HG03066 (cell line): ENCODE measurements at regions not wholly inside any gene's neighbourhood (a gene's known extent, or its start where the extent isn't known, plus 50 kb on each side); places are given as distances from the start of the nearest gene placed in this dataset.
"Not testable (repeated sequence)": the region's sequence is repeated elsewhere in the genome, so short reads cannot be mapped to it uniquely, and the experiment has no call there.

Experiments used
- ATAC-seq: cut with Tn5 transposase; IDR thresholded peaks from one replicate; pipeline ENCODE4 v1.9.1; 2021; ENCODE audit warnings: low read depth; ENCODE audit not compliant: unreplicated experiment

- no peak for ATAC-seq
Measured at GRCh38 chrX:53883196-53883595, 161.1 kb downstream of the PHF8 start.

DNA sequence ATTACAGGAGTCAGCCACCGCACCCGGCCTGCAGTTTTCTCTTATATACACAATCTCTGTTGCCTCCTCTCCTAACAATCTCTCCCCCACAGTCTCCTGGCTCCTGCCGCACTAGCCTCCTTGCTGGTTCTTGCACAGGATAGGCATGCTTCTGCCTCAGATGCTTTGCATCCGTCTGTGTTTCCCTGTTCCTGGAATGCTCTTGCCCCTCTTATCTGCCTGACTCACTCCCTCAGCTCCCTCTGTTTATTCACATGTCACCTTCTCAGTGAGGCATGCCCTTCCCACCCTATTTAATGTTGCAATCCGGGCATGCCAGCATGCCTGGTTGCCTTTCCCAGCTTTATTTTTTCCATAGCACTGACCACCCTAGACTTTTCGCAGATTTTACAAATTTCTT lies 161.9 kb downstream of the PHF8 start:
- ATAC-seq = no peak

GRCh38 chrX:53880786-53881185 lies 163.5 kb downstream of the PHF8 start:
- ATAC-seq = not testable (repeated sequence)

DNA sequence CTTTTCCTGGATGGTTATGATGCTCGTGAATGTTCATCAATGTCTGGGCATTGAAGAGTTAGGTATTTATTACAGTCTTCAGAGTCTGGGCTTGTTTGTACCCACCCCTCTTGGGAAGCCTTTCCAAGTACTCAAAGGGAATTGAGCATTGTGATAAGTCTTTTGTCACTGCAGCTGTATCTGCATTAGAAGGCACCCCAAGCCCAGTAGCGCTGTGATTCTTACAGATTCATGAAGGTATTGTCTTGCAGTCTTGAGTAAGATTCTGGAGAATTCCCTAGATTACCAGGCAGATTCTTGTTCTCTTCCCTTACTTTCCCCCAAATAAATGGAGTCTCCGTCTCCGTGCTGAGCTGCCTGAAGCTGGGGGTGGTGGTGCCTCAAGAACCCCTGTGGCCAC lies 173.4 kb upstream of the HUWE1 start:
- ATAC-seq = no peak

DNA sequence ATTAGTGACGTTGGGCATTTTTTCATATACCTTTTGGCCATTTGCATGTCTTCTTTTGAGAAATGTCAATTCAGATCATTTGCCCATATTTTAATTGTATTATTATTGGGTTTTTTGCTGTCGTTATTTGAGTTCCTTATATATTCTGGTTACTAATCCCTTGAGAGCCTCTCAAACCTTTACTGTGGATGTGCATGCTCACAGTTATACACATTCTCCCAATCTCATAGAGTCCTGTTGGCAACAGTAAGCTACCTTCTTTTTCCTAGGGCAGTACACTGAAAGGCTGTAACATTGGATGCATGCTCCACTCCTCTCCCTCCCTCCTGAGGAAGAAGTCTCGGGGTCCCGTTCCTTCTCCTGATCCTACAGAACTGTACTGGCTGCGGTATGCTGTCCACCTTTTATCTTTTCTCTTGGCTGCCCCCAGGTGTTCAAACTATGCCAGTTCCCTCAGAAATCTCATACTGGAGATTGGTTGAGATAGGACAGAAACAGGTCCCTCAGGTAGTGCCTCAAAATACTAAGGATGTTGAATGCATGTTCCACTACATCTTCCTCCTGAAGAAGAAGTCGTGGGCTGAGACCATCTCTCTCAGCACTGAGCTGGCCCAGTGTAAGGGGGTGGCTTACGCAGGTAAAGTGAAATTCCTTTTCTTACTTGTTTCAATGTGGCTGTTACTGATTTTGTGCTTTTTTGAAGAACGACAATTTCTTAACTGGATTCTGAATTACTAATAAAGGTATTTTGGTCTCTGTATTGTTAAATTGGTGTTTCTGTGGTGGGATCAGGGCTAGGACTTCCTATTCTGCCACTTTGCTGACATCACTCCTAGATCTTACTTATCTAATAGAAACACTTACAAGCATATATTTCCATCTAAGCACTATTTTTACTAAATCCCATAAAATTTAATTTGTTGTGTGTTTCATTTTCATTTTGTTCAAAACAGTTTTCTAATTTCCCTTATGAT lies 145.4 kb upstream of the HUWE1 start:
- ATAC-seq = peak; percentile 83

GRCh38 chrX:53824686-53825085 lies 138.2 kb upstream of the HUWE1 start:
- ATAC-seq = no peak

GRCh38 chrX:53818115-53818514 lies 131.6 kb upstream of the HUWE1 start:
- not testable (repeated sequence) for ATAC-seq

GRCh38 chrX:53817548-53817947 lies 131.0 kb upstream of the HUWE1 start:
- ATAC-seq = no peak

- no peak for ATAC-seq
Measured at GRCh38 chrX:53813670-53814440, 127.3 kb upstream of the HUWE1 start.

GRCh38 chrX:53798281-53798680 lies 111.8 kb upstream of the HUWE1 start:
- no peak for ATAC-seq

DNA sequence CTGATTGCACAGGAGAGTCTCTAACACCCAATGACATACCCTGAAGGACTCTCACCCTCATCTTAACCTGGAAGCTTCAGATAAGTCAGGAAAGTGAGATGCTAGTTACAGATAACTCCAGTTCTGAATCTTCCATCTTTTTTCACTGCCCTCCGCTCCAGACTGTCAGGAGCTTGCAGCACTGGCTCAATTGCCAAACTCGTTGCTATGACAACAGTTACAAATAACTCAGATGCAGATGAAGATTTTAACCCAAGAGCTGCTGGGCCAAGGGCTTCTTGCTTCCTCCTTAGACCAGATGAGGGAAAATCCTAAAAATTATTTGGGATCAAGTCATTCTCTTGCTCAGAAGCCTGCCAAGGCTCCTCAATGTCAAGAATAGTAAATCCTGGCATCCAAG lies 109.1 kb upstream of the HUWE1 start:
- no peak for ATAC-seq

DNA sequence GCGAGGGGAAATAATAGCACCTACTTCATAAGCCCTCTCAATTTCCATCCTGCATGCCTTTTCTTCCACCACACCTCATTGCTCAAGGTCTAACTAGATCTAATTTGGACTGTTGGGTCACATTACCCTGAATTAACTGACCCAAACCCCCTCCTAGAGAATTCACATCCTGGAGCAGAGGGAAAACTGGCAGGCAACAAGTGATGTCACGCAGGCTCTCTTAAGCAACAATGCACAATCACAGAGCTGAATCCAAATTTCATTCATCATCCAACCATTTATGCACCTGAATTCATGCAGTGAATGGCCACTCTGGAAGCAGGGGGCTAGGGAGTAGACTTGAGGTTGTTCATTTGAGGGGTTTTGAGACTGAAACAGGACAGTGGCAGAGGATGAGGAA lies 107.7 kb upstream of the HUWE1 start:
- no peak for ATAC-seq

GRCh38 chrX:53768865-53769264 lies 82.3 kb upstream of the HUWE1 start:
- ATAC-seq = no peak

DNA sequence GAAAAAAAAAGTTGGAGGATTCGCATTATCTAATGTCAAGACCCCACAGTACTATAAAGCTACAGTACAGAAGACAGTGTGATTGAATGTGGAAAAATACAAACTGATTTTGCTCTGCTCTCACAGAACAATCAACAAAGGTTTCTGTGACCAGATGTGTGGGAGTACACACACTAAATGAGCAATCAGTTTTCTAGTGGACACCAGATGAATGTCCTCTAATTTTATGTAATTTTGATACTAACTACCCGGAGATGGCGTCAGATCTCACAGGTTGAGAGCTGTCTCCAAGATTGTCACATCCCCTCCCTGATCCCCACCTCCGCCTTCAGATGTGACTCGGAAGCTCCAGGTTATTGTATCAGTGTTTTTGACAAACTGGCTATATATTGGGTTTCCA lies 81.9 kb upstream of the HUWE1 start:
- no peak for ATAC-seq

DNA sequence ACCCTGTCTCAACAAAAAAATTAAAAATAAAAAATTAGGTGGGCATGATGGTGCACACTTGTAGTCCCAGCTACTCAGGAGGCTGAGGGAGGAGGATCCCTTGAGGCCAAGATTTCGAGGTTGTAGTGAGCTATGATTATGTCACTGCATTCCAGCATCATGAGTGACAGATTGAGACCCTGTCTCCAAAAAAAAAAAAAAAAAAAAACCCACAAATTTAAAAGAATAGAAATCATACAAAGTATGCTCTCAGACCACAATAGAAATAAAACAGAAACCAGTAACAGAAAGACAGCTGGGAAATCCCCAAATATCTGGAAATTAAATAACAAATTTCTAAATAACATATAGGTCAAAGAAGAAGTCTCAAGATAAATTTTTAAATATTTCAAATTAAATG lies 81.0 kb upstream of the HUWE1 start:
- ATAC-seq = no peak

DNA sequence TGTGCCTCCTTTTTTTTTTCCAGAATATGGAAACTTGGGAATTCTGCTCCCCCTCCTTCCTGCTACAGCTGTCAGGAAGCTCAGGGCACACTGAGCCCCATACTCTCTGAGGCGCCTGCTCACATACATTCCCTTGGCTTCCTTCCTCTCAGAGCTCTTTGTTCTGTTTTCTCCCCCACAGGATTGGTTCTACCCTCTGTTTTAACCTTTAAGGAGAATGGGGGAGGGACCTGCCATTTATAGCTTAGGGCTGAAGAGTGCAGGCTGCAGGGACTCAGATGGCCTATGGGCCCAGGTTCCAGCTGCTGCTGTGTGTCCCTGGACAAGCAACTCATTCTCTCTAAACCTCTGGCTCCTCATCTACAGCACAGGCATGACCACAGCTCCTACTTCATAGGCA lies 70.7 kb upstream of the HUWE1 start:
- not testable (repeated sequence) for ATAC-seq

DNA sequence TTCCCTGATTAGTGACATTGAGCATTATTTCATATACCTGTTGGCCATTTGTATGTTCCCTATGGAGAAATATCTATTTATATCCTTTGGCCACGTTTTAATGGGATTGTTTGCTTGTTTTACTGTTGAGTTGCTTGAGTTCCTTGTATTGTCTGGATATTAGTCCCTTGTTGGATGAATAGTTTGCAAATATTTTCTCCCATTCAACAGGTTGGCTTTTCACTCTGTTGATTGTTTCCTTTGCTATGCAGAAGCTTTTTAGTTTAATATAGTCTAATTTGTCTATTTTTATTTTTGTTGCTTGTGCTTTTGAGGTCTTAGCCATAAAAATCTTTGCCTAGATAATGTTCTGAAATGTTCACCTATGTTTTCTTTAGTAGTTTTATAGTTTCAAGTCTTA lies 60.2 kb upstream of the HUWE1 start:
- ATAC-seq = no peak

DNA sequence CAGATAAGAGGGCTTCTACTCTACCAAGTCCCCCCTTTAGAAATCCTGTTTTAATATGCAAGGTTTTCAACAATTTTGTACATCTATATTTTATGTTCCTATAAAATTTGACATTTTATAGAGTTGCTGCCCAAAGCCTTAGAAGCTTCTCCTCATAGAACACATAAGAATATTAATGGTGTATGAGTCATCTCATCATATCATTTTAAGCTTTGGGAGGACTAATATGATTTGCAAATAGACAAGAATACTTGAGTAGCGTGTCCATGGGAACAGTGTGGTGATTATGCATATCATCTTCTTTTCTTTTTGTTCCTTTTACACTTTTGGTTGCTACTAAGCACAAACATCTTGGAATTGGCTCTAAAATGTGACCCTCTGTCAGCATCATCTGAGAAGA lies 56.7 kb upstream of the HUWE1 start:
- no peak for ATAC-seq

- no peak for ATAC-seq
Measured at GRCh38 chrX:53738370-53738906, 51.9 kb upstream of the HUWE1 start.
